ENCODE measurements at regions not wholly inside any gene's neighbourhood (a gene's known extent, or its start where the extent isn't known, plus 50 kb on each side); places are given as distances from the start of the nearest gene placed in this dataset.
"Not testable (repeated sequence)": the region's sequence is repeated elsewhere in the genome, so short reads cannot be mapped to it uniquely, and the experiment has no call there.

GRCh38 chr10:22833353-22833752 is 94.5 kb upstream of the ARMC3 start:
- Mint-ChIP-seq H3K36me3 (ENCODE audit: insufficient read depth, unreplicated experiment) (no peaks in the 10 kb centered on the region), H3K27me3 (ENCODE audit: unreplicated experiment) (no peaks in the 10 kb centered on the region), H3K9me3 (ENCODE audit: low read depth, unreplicated experiment) (no peaks in the 10 kb centered on the region), H3K4me1 (ENCODE audit: low read depth, unreplicated experiment) (no peaks in the 10 kb centered on the region), H3K4me3 (ENCODE audit: low read depth, unreplicated experiment) (no peak overlapping the region), H3K27ac (ENCODE audit: unreplicated experiment) (no peak overlapping the region)
- no peak for TF ChIP-seq CTCF (IDR thresholded peaks at IDR 0.05; ENCODE audit: unreplicated experiment)
- CTCF ChIA-PET, result interaction anchor here (0.7 kb wide), 1 partner anchor 94 kb away, joined by 3 read pairs; the partner anchor contains the start of gene ARMC3
- BruUV-seq (replicated peaks), result no TSS peak
- intact Hi-C loops (cut with micrococcal nuclease; ENCODE audit: unreplicated experiment), result no loop called here
- no peak for DNase-seq

- H3K4me1 Mint-ChIP-seq (ENCODE audit: low read depth, unreplicated experiment), result no peaks in the 10 kb centered on the region
- CTCF ChIA-PET, result no interaction called here
- no peak overlapping the region for H3K4me3 Mint-ChIP-seq (ENCODE audit: low read depth, unreplicated experiment)
- no peak for TF ChIP-seq CTCF (IDR thresholded peaks at IDR 0.05; ENCODE audit: unreplicated experiment)
- no peak overlapping the region for H3K27ac Mint-ChIP-seq (ENCODE audit: unreplicated experiment)
- H3K36me3 Mint-ChIP-seq (ENCODE audit: insufficient read depth, unreplicated experiment), result no peaks in the 10 kb centered on the region
- H3K27me3 Mint-ChIP-seq (ENCODE audit: unreplicated experiment), result no peaks in the 10 kb centered on the region
- H3K9me3 Mint-ChIP-seq (ENCODE audit: low read depth, unreplicated experiment), result no peaks in the 10 kb centered on the region
- BruUV-seq (replicated peaks), result no TSS peak
- DNase-seq, result no peak
- intact Hi-C loops (cut with micrococcal nuclease; ENCODE audit: unreplicated experiment), result no loop called here
Observed at GRCh38 chr10:22832851-22833250, 95.0 kb upstream of the ARMC3 start.

- Mint-ChIP-seq H3K27me3 (ENCODE audit: unreplicated experiment) (no peaks in the 10 kb centered on the region), H3K4me1 (ENCODE audit: low read depth, unreplicated experiment) (no peaks in the 10 kb centered on the region), H3K9me3 (ENCODE audit: low read depth, unreplicated experiment) (no peaks in the 10 kb centered on the region), H3K27ac (ENCODE audit: unreplicated experiment) (no peak overlapping the region), H3K36me3 (ENCODE audit: insufficient read depth, unreplicated experiment) (no peaks in the 10 kb centered on the region), H3K4me3 (ENCODE audit: low read depth, unreplicated experiment) (no peak overlapping the region)
- intact Hi-C loops (cut with micrococcal nuclease; ENCODE audit: unreplicated experiment), result no loop called here
- BruUV-seq (replicated peaks), result no TSS peak
- TF ChIP-seq CTCF (IDR thresholded peaks at IDR 0.05; ENCODE audit: unreplicated experiment), result no peak
- CTCF ChIA-PET, result no interaction called here
- DNase-seq, result no peak
Observed at GRCh38 chr10:22832066-22832602, 95.7 kb upstream of the ARMC3 start.

- CTCF ChIA-PET, result no interaction called here
Observed at GRCh38 chr10:22831586-22831985, 96.3 kb upstream of the ARMC3 start.

GRCh38 chr10:22828712-22829111 is 99.1 kb upstream of the ARMC3 start:
- H3K4me3 Mint-ChIP-seq (ENCODE audit: low read depth, unreplicated experiment); H3K36me3 Mint-ChIP-seq (ENCODE audit: insufficient read depth, unreplicated experiment); H3K9me3 Mint-ChIP-seq (ENCODE audit: low read depth, unreplicated experiment); BruUV-seq (replicated peaks); H3K27ac Mint-ChIP-seq (ENCODE audit: unreplicated experiment); DNase-seq; CTCF ChIA-PET; H3K27me3 Mint-ChIP-seq (ENCODE audit: unreplicated experiment): not testable (repeated sequence)
- peaks cover 10% of the 10 kb centered on the region for H3K4me1 Mint-ChIP-seq (ENCODE audit: low read depth, unreplicated experiment)
- intact Hi-C loops (cut with micrococcal nuclease; ENCODE audit: unreplicated experiment), result loop anchor here (10.0 kb wide), 1 partner anchor 204 kb away; no protein-coding TSS in a partner anchor

More at GRCh38 chr10:22831586-22831985, 96.3 kb upstream of the ARMC3 start:
- intact Hi-C loops (cut with micrococcal nuclease; ENCODE audit: unreplicated experiment), result no loop called here
- no peak for TF ChIP-seq CTCF (IDR thresholded peaks at IDR 0.05; ENCODE audit: unreplicated experiment)
- Mint-ChIP-seq H3K27ac (ENCODE audit: unreplicated experiment) (no peak overlapping the region), H3K4me1 (ENCODE audit: low read depth, unreplicated experiment) (no peaks in the 10 kb centered on the region), H3K27me3 (ENCODE audit: unreplicated experiment) (no peaks in the 10 kb centered on the region), H3K9me3 (ENCODE audit: low read depth, unreplicated experiment) (no peaks in the 10 kb centered on the region), H3K4me3 (ENCODE audit: low read depth, unreplicated experiment) (no peak overlapping the region), H3K36me3 (ENCODE audit: insufficient read depth, unreplicated experiment) (no peaks in the 10 kb centered on the region)
- DNase-seq, result no peak
- BruUV-seq (replicated peaks), result no TSS peak
